ENCODE measurements at regions not wholly inside any gene's neighbourhood (a gene's known extent, or its start where the extent isn't known, plus 50 kb on each side); places are given as distances from the start of the nearest gene placed in this dataset.

DNA sequence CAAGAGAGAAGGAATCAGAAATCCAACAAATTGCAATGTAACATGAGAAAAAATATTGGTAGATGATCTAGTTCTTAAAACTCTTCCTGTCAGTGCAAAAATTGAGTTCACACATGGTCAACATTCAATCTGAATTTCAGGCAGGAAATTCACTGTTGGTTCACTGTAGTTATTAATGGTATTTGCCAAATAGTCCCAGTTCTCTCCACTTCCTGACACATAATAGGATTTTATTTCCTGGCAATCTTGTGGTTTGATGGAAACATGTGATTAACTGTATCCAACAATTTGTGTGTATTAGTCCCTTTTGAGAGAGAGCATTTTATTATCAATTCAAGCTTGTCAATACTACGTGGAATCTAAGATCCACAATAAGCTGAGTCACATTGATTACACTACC, 1103.1 kb downstream of the ROBO2 start:
- peak; percentile 38 to 69 for DNase-seq (ENCODE audit: low read depth in 2 of 2)

DNA sequence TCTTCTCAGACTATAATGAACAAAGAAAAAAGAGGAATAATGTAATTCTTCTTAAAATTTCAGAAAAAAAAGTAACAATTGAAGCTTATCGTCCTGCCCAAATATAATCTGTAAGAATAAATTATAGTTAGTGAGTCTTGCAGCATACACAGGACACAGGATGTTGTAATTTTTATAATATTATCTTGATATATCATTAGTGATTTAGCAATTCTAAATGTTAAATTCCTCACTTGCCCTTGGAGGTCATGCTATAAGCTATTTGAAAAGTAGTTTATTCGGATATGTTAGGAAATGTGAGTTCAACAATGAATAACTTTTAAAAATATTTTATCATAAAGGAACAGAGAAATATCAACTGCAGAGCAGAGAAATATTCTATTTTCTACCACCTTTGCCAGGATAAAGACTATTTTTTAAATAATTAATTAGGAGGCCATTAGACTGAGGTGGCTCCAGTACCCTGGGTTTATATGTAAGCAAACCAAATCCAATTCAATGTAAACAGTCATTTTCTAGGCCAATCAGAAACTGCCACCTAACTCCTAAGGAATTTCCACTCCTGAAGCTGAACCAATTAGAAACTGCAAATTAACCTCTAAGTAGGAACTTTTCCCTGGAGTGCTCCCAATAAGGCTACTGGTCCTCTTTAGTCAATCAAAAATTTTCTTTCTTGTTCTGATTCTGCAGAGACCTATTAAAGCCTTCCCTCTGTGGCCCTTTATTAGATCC, 1109.3 kb downstream of the ROBO2 start:
- no peak for DNase-seq (ENCODE audit: low read depth in 2 of 2)

DNA sequence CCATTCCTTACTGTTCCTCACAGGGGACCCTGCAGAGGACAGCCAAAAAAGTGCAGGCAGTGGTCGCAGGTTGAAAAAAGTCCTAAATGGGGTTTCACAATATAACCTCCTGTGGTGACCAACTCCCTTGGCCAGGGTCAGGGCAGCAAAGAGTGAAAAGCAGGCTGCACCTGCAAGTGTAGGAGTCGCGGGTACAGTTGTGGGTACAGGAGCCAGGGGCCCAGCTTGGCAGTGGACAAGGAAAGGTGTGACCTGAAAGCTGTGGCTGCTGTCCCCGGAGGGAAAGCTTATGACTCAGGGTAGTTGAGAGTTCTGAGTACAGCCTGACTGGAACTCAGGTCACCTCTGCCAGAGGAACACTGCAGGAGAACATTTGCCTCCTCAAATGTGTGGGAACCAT, 1114.1 kb downstream of the ROBO2 start:
- DNase-seq (ENCODE audit: low read depth in 2 of 2): no peak

DNA sequence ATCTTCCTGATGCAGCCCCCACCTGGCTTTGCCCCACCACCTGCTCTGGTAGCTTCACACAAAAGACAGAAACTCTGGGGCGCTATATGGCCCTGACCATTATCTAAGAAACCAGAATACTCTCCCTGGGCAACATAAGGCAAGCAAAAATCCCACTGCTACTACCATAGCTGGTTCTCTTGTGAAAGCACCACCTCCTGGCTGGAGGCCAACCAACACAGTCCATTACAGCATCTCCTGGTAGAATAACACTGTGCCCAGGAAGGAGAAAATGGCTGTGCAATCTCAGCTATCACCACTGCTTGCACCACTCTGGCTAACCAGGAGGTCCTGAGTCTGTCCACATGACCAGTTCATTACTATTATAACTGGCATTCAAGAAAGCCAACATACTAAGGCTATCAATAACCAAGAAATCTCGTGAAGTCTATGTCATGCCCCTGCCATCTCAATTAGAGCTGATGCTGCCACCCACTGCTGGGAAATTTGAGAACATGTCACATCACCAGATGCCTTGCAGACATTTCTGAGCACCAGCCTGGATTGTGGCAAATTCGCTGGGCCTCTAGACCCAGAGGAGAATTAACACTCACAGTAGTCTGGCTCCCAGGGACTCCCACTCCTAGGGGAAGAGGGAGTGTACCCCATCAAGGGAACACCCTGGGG, 1114.8 kb downstream of the ROBO2 start:
- no peak for DNase-seq (ENCODE audit: low read depth in 2 of 2)

DNA sequence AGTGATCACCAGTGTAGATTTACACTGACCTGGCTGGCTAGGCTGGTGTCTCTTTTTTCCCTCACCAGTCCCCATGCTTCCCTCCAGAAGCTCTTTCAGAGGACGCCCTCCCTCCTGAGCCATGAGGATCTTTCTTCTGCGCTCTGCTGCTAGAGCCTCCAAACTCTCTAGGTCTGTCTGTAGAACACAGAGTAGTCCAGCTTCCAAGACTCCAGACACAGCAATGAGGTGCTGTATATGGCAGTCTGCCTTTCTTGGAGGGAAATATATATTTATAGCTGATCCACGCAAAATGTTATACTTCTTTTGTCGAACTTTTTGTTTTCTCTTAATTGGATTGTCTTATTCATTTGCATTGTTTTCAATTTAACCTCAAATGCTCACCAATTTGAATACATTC, 1121.8 kb downstream of the ROBO2 start:
- DNase-seq (ENCODE audit: low read depth in 2 of 2): no peak

DNA sequence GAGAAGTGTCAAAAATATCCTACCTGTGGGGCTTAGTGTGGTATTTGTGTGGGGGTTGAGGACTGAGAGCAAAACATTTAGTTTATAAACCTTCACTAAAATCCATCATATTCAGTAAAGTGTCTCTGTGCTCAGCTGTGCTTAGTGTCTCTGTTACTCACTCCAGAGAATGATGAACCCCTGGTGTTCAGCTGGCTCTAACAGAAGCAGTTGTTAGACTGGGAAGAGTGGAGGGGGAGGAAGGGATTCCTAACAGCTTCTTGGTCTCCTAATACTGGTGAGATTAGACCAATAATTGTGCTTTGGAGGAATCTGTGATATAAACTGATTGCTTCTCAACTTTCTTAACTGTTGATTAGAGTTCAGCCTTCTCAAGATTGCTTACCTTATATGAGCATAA, 1123.5 kb downstream of the ROBO2 start:
- no peak for DNase-seq (ENCODE audit: low read depth in 2 of 2)

DNA sequence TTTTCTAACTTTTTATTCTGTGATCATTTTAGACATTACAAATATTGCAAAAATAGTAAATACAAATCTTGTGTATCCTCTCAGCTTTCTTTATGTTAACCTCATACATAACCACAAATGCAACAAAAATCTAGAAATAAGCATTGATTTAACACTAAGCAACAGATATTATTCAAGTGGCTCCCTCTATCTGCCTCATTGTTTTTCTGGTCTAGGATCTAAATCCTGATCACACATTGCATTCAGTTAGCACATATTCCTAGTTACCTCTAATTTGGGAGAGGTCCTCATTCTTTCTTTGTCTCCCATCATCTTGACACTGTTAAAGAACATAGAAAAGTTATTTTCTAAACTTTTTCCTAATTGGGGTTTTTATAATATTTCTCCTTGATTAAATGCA, 1126.0 kb downstream of the ROBO2 start:
- peak in 1 of 2 donors; percentile 19 for DNase-seq (ENCODE audit: low read depth in 2 of 2)

DNA sequence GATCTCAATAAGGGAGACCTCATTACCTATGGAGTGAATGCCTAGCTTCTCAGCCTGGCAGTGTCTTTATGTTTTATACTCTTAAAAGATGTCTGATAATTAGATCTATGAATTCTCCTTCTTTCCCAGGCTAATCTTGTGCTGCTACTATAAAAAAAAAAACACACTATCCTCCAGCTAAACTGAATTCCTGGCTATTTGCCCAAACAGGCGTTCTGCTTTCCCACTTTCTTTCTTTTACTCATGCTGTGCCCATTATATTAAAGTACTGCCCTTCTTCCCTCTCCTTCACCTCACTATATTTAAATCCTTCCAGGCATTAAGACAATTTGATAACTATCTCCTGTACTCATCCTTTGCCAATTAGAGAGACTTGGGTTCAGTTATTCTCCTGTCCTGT, 1134.9 kb downstream of the ROBO2 start:
- DNase-seq (ENCODE audit: low read depth in 2 of 2): no peak

DNA sequence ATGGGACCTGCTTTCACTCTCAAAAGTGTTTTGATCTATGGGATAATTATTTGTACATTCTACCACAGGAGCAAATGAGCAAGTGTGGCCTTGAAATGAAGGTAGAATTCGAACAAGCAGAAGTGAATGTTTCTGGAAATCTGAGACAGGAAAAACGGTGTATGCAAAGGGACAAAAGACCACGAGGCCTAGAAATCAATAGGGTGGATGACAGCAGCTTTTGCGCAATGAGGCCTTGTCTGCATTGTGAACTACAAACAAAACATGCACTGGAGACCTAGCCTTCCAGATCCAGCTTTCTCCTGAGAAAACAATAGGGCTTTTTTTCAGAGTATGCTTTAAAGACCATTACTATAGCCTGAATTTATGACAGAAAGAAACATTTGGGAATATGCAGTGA, 1137.0 kb downstream of the ROBO2 start:
- DNase-seq (ENCODE audit: low read depth in 2 of 2): no peak

DNA sequence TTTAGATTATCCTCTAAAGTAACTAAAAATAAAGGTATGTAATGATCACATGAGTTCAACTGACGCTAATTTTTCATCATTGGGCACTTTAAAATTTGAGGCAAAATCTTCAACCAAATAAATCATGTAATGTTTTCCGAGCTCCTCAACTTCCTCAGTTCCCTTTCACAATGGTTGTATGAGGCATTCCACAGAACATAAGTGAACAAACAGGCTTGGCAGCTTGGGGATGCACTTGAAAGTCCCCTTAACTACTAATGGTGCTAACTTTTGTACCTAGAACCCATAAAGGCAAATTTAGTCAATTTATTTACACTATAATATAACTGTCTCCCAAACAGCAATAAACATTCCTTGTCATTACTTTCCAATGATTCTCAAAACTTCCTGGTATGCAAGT, 1137.9 kb downstream of the ROBO2 start:
- DNase-seq (ENCODE audit: low read depth in 2 of 2): no peak

DNA sequence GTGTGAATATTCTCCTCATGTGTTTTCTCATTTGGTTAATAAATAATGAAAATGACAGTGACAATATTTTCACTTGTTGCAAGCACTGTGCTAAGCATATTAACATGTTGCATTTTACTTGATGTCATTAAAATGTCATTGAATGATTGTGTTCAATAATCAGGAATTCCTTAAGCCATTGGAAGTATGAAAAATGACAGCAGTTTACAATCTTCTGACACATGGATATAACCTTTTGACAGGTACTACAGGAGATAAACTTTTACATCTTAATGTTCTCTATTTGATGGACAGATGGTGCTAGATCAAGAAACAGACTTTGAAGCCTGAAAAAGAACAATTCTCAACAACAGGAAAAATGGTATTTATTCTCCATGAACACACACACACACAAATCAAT, 1138.3 kb downstream of the ROBO2 start:
- DNase-seq (ENCODE audit: low read depth in 2 of 2): no peak

DNA sequence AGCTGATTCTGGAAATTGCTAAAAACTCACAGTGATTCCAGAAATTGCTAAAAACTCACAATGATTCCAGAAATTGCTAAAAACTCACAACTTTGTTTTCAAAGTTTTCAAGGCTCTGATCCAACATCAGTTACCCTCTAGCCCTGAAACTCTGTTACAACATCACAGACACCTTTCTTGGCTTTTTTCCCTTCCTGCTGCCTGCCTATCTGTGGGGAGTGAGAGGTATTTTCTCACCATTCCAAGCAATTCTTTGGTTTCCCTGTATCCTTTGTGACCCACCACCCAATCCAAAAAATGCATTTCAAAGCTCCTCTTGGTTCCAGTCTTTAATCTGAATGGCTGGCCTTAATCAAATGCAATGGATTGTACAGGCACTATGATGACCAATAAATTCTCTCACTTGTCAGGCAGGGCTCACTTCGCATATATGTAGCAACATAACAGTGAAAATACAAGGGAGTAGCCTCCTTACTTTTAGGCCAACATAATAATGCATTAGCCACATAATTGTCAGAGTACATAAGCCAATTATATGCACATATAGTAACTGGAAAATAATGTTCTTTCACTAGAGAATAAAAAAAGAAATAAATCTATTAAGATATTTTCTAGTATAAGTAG, 1139.0 kb downstream of the ROBO2 start:
- no peak for DNase-seq (ENCODE audit: low read depth in 2 of 2)

DNA sequence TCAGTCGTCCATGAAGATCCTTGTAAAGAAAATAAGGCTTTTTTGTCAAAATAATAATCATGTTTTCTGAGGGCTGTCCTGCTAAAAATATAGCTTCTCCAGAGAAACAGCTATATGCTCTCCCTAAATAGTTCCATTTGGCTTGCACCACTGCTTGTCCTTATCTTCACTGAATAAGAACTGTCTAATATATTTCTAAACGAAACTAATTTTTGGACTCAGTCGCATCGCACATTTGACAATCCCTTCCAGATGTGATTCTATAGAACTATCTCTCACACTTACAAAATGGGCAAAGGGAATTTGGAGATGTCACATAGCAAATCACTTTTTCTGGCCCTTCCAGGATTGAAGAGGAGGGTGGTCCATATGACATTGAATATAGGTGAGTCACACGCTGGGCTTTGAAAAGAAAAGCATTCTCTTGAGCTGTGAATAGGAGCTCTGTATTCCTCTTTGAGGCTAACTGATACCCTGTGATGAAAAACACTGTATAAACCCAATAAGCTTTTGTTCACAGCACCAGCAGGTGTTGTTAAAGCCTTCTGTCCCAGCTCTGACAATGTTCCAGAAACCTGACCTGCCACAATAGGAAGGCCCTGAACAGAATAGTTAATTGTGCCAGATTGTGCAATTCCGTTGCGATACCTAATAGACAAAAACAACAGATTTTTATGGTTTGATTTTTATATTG, 1144.2 kb downstream of the ROBO2 start:
- no peak for DNase-seq (ENCODE audit: low read depth in 2 of 2)

DNA sequence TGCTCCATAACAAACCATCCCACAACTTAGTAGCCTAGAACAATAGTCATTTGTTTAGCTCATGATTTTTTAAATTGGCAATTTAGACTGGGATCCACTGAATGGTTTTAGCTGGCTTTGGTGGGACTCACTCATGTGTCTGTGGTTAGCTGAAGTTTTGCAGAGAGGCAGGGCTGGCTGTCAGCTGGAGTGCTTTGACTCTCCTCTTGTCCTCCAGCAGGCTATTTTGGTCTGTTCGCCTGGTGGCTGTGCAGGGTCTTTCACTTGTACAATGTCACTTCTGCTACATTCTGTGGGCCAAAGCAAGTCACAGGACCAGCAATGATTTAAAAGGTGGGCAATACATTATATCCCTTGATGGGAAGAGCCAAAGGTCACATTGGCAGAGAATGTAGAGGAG, 1146.5 kb downstream of the ROBO2 start:
- DNase-seq (ENCODE audit: low read depth in 2 of 2): no peak

DNA sequence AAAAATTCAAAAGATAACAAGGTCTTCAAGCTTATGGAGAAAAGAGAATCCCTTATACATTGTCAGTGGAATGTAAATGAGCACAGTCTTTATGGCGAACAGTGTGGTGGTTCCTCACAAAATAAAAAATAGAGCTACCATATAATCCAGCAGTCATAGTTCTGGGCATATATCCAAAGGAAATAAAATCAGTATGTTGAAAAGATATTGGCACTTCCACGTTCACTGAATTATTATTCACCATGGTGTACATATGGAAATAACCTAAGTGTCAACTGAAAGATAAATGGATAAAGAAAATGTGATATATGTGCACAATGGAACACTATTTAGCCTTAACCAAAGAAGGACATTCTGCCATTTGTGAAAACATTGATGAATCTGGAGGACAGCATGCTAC, 1161.2 kb downstream of the ROBO2 start:
- peak in 1 of 2 donors; percentile 57 for DNase-seq (ENCODE audit: low read depth in 2 of 2)

DNA sequence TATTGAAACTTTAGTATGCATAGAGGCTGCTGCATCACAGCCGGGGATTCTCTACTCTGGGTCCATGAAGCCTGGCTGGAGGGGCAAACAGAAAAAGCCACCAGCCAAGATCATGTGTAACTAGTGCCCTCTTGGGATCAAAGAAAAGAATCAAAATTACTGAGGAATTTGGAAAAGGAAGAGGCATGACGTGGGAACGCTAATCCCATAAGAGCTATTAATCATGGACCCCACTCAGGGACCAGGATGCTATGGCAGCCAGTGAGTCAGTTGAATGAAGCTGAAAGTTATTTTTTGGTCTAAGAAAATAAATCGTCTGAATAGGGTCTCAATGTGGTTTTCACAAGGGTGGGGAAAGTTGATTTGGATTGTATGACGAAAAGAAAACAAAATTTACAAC, 1165.1 kb downstream of the ROBO2 start:
- peak in 1 of 2 donors; percentile 66 for DNase-seq (ENCODE audit: low read depth in 2 of 2)

DNA sequence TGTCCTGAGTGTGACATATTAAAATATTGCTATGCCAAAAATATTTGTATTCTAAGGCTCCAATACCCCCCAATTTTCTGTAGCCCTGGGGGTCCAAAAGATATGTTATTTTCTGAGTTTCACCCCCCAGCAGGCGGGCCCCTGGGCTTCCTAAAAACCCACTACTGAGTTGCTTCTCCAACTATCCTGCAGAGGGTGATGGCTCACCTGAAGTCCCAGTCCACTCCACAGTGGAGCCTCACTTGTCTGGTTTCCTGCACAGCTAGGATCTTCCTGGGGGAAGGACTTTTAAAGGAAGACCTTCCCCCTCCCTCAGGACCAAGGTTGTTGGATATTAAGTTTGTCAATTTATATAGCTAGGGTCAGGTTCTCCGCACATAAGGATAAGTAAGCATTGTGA, 1181.4 kb downstream of the ROBO2 start:
- DNase-seq (ENCODE audit: low read depth in 2 of 2): no peak

DNA sequence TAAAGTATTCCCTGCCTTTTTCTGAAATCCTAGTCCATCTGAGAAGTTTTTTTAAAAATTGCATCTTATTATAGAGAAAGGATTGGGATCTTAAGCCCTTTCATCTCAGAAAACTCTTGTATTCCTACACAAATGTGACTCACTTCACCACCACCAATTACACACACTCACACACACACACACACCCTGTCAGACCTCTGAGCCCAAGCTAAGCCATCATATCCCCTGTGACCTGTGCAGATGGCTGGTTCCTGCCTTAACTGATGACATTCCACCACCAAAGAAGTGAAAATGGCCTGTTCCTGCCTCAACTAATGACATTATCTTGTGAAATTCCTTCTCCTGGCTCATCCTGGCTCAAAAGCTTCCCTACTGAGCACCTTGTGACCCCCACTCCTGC, 1181.9 kb downstream of the ROBO2 start:
- no peak for DNase-seq (ENCODE audit: low read depth in 2 of 2)

DNA sequence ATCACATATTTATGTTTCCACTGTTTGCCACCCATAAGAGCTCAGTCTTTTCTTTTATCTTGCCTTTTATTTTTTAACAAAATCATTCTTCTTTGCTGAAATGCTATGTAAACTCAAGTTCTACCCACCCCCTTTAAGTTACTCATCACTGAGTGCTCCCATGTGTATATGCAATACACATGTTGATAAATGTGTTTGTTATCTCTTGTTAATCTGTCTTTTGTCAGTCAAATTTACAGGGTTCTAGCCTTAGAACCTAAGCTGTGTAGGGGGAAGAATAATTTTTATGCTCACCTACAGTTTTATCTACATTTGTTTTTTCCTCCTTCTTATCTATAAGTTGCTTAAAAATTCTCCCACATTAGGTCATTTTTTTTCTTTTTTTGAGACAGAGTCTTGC, 1195.9 kb downstream of the ROBO2 start:
- no peak for DNase-seq (ENCODE audit: low read depth in 2 of 2)

DNA sequence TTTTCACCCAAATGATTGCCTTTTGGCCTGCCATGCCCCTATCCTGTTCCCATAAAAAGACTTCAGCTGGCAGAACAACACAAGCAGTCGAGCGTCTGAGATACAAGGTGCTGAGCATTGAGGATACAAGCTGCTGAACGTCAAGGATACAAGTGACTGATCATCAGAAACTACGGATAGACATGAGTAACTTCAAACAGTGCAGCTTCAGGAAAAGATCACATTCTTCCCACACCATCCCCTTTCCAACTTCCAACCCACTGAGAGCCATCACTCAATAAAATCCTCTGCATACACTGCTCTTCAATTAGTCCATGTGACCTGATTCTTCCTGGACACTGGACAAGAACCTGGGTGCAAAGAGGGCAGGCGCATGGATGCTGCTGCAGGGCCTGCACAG, 1198.9 kb downstream of the ROBO2 start:
- no peak for DNase-seq (ENCODE audit: low read depth in 2 of 2)

DNA sequence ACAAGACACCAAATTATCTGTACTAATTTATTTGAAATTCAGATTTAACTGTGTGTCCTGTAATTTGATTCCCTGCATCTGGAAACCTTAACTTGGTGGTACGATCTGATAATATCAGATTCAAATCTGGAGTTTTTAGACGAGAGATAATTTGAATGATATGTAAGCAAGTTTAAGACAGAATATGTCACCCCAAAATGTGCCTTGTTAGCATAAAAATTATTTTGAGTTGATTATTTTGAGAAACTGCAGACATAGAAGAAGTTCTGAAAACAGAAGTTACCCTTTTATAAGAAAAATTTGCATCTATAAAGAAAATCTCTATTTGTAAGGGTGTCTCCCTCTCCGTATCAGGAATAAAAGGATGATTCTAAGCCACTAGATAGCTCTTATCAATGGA, 1202.8 kb downstream of the ROBO2 start:
- DNase-seq (ENCODE audit: low read depth in 2 of 2): no peak

DNA sequence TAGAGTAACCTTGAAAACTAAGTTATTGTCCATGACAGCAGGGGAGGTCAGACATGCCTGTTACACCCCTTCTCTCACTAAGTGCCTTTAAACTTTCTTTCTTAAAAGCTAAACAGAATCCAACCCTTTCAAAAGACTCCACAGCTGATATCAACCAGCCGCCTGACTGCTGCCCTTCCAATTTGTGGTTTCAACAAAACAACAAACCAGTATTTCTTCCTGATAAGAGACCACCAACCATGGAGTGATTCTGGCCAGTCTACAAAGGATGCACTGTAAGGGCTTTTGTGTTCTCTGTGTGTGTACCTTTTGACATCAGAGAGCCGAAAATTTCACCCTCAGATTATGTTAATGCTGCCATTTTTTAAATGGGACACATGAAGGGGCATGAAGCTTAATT, 1204.2 kb downstream of the ROBO2 start:
- DNase-seq (ENCODE audit: low read depth in 2 of 2): no peak

Data from dermis microvascular lymphatic vessel endothelial cell (primary cell).